ENCODE measurements at regions not wholly inside any gene's neighbourhood (a gene's known extent, or its start where the extent isn't known, plus 50 kb on each side); places are given as distances from the start of the nearest gene placed in this dataset.

- no peak for DNase-seq (ENCODE audit: low read depth)
- no peak for TF ChIP-seq CTCF (IDR thresholded peaks at IDR 0.05; ENCODE audit: low read length, missing control alignments)
- H3K4me3 ChIP-seq (replicated peaks; ENCODE audit: low read depth, low read length), result no peak overlapping the region
Observed at GRCh38 chr4:56104188-56104587, 155.4 kb downstream of the CEP135 start.

- TF ChIP-seq CTCF (IDR thresholded peaks at IDR 0.05; ENCODE audit: low read length, missing control alignments), result no peak
- no peak for DNase-seq (ENCODE audit: low read depth)
- H3K4me3 ChIP-seq (replicated peaks; ENCODE audit: low read depth, low read length), result no peak overlapping the region
Observed at GRCh38 chr4:56102601-56103000, 153.9 kb downstream of the CEP135 start.

- no peak for DNase-seq (ENCODE audit: low read depth)
- H3K4me3 ChIP-seq (replicated peaks; ENCODE audit: low read depth, low read length), result no peak overlapping the region
- TF ChIP-seq CTCF (IDR thresholded peaks at IDR 0.05; ENCODE audit: low read length, missing control alignments), result no peak
Observed at GRCh38 chr4:56099378-56099786, 150.6 kb downstream of the CEP135 start.

GRCh38 chr4:56093576-56093975, 144.8 kb downstream of the CEP135 start:
- TF ChIP-seq CTCF (IDR thresholded peaks at IDR 0.05; ENCODE audit: low read length, missing control alignments), result no peak
- no peak for DNase-seq (ENCODE audit: low read depth)
- no peak overlapping the region for H3K4me3 ChIP-seq (replicated peaks; ENCODE audit: low read depth, low read length)

- no peak for DNase-seq (ENCODE audit: low read depth)
Observed at GRCh38 chr4:56092540-56092939, 143.8 kb downstream of the CEP135 start.

GRCh38 chr4:56086561-56086960, 137.8 kb downstream of the CEP135 start:
- DNase-seq (ENCODE audit: low read depth), result no peak
- no peak for TF ChIP-seq CTCF (IDR thresholded peaks at IDR 0.05; ENCODE audit: low read length, missing control alignments)
- no peak overlapping the region for H3K4me3 ChIP-seq (replicated peaks; ENCODE audit: low read depth, low read length)

More at GRCh38 chr4:56092540-56092939, 143.8 kb downstream of the CEP135 start:
- no peak overlapping the region for H3K4me3 ChIP-seq (replicated peaks; ENCODE audit: low read depth, low read length)
- no peak for TF ChIP-seq CTCF (IDR thresholded peaks at IDR 0.05; ENCODE audit: low read length, missing control alignments)

GRCh38 chr4:56086073-56086541, 137.4 kb downstream of the CEP135 start:
- TF ChIP-seq CTCF (IDR thresholded peaks at IDR 0.05; ENCODE audit: low read length, missing control alignments), result no peak
- H3K4me3 ChIP-seq (replicated peaks; ENCODE audit: low read depth, low read length), result no peak overlapping the region
- DNase-seq (ENCODE audit: low read depth), result no peak

All from fibroblast of pulmonary artery (primary cell).